Activated CD4-positive, alpha-beta T cell treated with anti-CD3 and anti-CD28 coated beads for 24 hours (primary cell): ENCODE measurements at regions not wholly inside any gene's neighbourhood (a gene's known extent, or its start where the extent isn't known, plus 50 kb on each side); places are given as distances from the start of the nearest gene placed in this dataset.
"Not testable (repeated sequence)": the region's sequence is repeated elsewhere in the genome, so short reads cannot be mapped to it uniquely, and the experiment has no call there.

Experiments used
- DNase-seq, 2 donors: peaks; one replicate each; pipeline ENCODE4 v3.0.0-alpha.2; 2020; ENCODE audit warnings: low read depth in 2 of 2

DNA sequence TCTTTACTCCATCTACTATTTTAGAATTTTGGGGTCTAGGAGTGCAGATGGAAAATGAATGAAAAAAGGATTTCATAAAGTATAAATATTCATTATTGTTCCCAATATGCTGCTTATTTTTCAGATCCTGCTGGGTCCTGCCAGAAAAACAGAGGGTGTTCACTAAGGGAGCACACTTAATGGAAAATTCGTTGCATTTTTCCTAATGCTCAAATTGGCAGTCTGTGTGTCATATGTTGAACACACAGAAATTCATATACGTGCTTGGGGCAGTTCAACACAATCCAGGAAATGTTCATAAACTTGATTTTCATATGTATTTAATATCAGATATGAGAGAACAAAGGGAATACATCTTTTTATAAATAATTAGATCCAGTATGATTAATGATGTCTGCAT is 1019.4 kb downstream of the EPHA7 start:
- DNase-seq, result no peak

DNA sequence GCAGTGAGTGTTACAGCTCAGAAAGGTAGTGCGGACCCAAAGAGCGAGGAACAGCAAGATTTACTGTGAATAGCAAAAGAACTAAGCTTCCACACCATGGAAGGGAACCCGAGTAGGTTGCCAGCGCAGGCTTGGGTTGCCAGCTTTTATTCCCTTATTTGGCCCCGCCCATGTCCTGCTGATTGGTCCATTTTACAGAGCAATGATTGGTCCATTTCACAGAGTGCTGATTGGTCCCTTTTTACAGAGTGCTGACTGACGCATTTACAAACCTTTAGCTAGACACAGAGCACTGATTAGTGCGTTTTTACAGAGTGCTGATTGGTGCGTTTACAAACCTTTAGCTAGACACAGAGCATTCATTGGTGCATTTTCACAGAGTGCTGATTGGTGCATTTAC is 1030.7 kb downstream of the EPHA7 start:
- not testable (repeated sequence) for DNase-seq

DNA sequence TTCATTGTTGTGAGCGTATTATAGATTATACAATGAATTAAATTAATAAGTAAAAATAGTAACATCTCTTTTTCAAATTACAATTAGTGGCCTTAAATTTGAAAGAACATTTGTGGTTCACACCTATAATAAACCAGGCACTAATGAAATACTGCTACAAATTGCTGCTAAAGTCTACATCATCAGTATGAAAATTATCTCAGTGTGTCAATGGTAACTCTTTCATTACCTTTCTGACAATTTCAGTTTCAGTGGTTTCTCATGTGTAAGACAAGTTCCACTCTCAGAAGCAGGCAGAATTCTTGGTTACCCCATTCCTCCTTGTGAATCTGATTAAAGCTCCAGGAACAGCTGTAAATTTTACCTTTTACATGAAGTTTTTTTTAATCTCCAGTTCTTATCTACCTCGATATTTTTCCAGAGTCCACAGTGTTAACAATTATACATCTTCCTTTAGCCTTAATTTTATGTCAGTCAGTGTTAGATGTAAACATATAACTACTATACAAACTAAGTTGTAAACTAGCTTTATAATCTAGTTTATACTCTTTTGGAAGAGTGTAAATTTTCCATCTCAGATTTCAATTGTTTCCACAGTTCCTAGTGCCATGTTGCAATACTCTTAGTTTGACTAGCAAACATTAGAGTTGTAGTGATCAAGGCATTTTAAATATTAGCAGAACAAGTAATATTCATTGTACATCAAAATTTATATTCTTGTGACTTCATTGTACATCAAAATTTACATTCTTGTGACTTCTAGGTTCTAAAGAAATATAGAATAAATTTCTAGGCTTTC is 1038.4 kb downstream of the EPHA7 start:
- no peak for DNase-seq

DNA sequence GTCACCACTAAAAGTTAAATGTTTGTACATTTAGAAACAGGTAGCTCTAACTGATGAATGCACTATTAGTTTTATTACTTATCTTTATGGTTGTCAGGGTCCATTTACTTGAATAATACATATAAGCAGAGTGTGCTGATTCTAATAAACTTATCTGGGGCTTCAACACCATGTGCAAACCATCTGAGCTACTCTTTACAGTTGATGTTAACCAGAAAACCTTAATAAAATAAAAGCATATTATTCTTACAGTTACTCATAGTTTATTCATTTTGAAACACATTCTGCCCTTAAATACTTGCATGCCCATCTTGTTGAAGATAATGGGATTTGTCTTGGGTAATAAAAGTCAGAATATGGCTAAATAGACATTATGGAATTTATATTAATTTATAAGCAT is 1042.2 kb downstream of the EPHA7 start:
- DNase-seq, result no peak

DNA sequence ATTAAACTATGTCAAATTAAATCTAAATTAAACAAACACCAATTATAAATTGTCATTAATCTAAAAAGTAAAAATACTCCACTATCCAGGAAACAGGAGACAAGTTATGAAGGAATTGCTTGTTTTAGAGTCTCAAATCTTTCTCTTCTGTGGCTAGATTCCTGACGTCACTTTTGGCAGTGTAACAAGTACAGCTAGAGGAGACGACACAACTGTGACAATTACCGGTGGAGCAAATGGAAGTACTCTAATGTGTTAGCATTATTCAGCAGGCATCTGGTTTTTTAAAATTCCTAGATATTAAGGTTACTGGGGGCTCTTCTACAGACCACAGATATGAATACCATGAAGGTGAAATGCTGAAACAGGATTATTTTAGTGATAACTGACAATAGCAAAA is 1042.7 kb downstream of the EPHA7 start:
- DNase-seq, result no peak

DNA sequence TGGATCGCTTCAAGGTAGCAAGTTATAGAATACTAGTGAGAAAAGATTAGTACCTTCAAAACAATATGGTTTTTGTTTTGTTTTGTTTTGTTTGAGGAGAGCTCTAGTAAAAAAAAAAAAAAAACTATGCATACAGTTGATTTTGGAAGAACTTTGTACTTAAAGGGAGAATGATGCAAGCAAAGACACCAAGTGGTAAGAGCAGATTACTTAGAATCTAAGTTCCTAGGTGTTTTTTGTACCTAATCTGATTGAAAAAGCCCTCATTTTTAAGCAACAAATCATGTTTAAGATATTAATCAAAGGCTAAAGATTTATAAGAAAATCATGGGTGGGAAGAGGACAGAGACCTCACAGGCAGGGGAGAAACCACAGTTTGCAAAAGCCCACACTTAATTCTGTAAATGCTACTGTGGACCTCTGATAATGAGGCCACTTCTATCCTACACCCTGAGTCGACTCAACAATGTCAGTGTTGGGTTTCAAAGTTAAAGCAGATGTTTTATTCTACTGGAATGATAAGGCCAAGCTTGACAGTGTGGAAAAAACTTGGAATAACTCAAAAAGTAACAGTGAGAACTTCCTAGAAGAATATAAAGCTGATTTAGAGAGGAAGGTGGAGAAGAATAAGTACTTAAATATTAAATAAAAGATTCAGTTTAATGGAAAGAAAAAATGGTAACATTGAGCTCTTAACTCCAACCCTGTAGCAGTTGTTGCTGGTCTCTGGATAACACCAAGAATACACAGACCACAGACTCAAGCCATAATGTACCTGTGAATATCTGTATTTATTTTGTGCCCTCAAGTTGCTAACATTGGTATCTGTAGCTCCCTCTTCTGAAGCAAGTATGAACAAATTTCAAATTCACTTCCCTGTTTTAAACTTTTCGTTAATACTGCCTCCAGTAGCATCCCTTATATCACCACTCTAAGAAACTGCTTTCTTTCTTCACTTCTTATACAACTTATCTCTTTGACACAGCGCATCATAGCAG is 1047.8 kb downstream of the EPHA7 start:
- no peak for DNase-seq

DNA sequence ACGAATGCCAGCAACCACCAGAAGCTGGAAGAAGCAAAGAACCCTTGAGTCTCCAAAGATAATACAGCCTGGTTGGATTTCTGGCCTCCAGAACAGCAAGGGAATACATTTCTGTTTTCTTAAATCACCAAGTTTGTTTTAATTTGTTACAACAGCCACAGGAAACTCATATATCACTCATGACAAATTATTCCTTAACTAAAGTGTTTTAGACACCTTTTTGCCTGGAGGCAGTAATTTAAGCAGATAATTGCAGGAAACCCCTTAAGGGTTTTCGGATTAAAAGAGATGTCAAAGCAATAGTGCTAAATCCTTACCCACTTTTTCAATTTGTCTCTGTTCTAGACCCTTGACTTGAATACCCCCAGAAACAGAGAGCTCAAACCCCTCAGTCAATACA is 1050.0 kb downstream of the EPHA7 start:
- DNase-seq, result no peak

DNA sequence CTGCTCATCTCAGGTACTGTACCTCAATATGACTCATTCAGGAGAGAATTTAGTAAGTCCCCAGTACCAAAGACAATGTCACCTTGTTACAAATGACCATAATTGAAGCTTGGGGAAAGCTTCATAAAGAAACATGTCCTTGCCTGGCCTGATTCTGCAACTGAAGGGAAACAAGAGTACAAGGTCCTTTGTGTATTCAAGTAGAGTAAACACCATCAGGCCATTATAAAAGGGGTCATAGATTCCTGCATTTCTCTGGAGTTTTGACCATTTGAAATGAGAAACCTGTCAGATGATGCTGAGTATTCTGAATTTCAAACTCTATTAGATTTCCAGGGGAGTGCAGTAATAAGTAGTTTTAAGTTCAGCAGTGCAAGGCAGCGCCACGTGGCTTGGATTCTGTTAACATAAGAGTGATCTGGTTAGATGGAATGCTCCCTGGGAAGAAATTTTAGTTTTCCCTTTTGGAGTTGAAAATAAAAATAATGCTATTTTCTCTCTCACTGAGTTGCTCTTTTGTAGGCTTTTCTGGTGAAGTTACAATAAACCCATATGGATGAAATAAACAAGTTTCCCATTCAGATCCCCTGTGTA is 1054.3 kb downstream of the EPHA7 start:
- DNase-seq, result no peak

DNA sequence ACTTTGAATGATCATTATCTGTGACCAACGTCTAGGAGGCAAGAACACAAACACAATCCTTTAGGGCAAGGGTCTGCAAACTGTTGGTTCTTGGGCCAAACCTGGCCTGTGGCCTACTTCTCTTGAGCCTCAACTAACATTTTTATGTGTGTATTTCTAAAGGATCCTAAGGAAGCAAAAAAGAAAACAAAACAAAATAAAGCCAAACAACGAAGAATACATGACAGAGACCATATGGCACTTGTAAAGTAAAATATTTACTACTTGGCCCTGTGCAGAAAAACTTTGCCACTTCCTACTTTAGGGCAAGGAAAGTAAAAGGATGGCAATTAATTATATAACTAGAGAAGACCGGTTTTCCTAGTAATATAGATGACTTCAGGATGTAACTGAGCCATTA is 1056.2 kb downstream of the EPHA7 start:
- DNase-seq, result no peak

DNA sequence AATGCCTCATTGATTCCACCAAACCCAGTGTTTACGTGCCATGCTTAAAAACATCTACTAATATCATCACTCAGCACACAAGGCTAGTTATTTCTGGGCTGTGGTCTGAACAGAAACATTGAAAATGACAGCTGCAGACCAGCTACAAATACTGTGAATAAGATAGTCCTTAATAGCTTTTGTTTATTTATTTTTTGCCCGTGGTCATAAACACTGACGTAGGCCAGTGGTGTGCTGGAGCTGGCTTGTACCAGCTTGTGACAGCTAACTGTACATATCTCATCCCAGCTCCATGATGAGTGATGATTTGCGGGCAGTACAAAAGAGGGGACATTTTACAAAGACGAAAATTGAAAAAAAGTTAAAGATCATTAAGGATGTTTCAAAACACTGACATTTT is 1057.0 kb downstream of the EPHA7 start:
- DNase-seq, result no peak

DNA sequence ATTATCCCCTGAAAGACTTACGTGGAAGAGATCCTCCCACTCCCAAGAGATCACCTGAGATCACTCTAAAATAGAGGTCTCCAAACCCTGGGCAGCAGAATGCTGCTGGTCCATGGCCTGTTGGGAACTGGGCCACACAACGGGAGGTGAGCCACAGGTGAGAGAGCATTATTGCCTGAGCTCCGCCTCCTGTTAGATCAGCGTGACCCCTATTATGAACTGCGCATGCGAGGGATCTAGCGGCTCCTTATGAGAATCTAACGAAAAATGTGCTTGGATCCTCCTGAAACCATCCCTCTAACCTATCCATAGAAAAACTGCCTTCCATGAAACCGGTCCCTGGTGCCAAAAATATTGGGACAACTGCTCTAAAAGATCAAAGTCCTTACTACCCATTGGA is 1057.4 kb downstream of the EPHA7 start:
- no peak for DNase-seq

DNA sequence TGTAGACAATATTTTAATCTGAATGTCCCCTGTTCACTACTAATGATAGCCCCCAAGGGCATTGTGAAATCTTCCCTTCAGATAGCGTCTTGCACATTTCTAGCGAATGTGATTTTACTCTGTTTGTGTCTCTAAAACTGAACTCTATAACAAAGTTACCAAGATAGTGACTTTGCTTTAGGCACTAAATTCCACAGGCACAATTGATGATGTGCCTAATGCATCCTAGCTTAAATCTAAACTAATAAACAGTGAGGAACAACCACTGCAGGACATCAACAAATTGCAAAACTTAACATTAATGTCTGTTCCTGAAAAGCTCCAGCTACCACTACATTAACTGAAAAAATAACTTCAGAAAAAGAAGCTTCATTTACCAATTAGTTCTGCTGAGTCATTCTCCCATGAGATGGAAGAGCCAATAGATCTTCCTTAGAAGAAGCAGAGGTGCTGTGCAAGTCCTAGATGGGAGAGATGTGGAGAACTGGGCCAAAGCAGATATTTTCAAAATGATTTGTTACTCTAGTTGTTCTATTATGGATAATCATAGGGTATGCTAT is 1065.0 kb downstream of the EPHA7 start:
- DNase-seq, result no peak

DNA sequence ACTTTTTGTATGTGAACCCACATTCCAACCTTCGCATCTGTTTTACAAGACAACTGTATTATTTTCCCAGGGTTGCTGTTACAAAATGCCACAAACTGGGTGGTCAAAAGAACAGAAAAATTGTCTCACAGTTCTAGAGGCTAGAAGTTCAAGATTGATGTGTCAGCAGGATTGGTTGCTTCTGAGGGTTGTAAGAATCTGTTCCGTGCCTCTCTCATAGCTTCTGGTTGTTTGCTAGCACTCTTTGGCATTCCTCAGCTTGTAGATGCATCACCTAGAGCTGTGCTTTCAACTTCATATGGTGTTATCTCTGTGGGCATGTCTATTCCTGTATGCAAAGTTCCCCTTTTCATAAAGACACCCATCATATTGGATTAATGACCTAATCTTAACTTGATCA is 1067.2 kb downstream of the EPHA7 start:
- no peak for DNase-seq

DNA sequence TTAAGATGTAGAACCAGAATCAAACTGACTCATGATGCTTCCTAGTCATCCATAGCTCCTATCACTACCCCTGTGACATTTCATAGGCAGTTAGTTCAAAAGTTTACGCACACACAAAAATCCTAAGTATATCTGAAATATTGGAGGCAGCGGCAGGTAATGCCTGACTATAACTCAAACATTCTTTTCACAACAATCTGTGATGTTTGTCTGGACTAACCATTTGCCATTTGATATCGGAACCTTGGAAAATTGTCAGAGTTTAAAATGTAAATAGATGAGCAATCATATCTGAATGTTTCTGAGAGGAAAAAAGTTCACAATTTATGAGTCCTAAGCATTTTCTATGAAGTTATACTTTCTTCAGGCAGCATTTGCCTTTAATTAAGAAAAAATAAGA is 1078.2 kb downstream of the EPHA7 start:
- no peak for DNase-seq

DNA sequence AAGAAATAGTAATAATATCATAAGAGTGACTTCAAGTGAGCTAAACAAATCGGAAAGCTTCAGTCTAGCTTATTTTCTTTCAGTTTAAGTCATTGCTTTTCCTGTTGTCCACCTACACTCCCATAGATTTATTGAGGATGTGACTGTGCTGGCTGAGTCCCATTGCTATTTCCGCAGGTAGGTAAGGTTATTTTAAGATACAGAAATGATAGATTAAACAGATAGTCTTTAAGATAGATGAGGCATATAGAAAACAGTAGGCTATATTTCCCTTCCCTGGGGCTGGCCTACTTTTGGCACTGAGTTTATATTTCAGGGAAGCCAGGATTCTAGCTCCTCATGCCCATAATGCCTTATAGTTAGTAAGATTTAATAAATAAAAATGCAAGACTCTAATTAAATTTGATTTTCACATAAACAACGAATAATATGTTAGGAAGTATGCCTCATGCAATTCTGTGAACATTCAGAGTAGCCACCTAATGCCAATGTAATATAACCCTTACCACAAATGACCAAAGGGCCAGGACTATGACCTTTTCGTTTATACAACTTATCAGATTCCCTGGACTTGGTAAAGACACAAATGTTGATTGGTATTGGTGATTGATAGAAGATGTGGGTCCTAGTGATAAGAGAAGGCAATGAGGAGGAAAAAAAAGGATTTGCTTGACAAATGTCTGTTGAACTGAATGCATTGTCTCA is 1079.3 kb downstream of the EPHA7 start:
- no peak for DNase-seq

DNA sequence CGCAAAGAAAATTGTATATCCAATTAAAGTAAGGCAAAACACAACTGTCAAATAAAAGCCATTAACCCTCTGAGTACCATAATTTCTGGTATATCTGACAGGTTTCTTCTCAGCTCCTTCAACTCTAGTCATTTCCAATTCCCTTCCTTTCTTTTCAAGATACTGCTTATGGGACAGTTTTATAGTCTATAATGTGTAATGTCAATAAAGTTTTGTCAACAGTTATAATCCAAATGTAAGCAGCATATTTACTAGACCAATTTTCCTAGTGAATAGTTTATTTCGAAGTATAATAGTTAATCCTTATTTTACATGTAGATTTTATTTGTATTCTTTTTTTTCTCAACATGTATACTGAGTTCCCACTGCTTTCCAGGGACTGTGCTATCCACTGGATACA is 1081.8 kb downstream of the EPHA7 start:
- DNase-seq, result no peak

DNA sequence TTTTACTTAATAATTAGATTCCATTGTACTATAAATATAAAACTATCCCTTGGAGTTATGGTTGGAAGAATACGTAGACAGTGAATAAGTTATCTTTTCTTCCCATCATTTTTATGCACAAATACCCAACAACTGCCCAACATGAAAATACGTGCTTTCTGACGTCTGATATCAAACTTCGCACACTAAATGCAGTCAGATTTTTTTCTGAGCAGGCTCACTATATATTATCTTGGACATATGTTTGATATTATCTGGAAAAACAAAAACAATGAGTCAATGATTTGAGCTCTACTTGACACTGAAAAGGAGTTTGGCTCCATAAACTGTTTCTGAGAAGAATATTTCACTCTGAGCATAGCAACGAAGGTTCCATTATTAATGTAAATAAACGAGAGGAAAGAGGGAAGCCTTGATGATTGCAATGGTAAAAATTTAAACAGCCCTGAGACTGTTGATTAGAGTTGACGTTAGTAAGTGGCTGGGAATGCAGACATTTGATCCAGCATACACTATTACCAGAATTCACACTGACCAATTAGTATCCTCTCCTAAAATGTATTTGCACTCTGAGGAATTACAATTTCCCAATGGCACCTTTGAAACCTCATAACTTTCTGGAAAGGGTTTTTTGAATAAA is 1090.0 kb downstream of the EPHA7 start:
- no peak for DNase-seq

DNA sequence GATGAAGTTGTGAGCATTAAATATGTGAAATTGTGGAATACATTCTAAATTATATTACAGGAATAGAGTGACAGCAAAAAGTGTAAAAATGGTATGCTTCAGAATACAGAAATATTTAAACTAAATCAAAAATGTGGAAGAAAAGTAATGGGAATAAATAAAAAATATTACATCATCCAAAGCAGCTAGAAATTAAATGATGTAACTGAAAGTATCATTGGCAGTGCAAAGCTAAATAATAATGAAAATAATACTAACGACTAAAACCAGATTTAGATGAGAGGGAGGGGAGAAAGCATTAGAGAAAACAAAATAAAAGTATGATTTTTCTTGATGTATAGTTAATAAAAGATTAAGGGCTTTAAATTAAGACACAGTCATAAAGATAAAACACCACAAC is 1104.0 kb downstream of the EPHA7 start:
- no peak for DNase-seq

DNA sequence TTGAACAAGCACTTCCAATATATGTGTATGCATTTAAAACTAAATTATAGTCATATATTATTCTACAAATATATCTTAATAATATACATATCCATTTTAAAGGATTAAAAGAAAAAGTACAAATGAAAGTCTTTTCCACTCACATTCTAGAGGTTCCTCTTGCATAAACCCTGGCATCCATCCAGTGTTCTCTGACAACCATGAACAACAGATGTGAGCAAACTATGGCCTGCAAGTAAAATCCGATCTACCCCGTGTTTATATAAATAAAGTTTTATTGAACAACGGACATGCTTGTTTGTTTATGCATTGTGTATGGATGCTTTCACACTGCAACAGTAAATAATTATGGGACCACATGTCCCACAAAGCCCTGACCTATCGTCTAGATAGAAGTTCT is 1122.3 kb downstream of the EPHA7 start:
- DNase-seq, result no peak

DNA sequence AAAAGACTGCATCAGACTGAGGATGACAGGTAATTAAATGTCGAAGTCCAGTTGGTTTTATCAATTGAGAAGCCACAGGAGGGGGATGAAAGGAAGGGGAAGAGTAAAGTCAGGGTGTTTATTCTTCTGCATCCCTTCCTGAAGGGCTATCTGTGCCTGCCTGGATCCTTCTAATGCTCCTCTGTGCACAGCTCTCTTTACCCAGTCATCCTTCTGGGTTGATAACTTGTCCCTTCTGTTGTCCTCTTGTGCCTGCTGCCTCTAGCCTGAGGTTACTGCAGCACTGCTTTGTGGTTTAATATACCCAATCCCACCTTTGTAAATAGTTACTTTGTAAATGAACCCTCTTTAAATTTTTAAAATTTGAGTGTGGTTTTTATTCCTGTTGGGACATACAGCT is 1127.3 kb downstream of the EPHA7 start:
- DNase-seq, result no peak

DNA sequence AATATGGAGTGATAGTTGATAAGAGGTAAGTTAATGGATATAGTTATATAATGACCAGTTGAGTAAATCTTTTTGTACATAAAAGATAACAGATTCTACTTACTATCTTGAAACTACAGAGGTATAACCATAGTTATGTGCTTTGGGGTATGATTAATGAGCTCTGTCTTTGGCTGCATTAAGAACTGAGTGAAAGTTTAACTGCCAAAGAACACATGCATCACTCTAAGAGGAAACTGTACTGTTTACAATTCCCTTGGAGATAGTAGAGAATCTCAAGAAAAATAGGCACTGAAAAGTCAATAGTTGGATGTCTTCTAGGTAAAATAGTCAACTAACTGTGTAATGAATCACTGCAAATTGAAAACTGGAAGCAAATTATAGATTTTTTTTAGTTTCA is 1129.5 kb downstream of the EPHA7 start:
- DNase-seq, result no peak
